Heart left ventricle (tissue), 16 donors: ENCODE measurements at regions not wholly inside any gene's neighbourhood (a gene's known extent, or its start where the extent isn't known, plus 50 kb on each side); places are given as distances from the start of the nearest gene placed in this dataset.

ENCODE experiments used
- ATAC-seq, 4 donors: fragments of 200-7000 bp; cut with Tn5 transposase; one replicate each; pipeline ENCODE4 v1.9.1; 2020 to 2022; ENCODE audit warnings: moderate library complexity in 4 of 4, mild to moderate bottlenecking in 3 of 4, moderate number of reproducible peaks in 1 of 4
- DNase-seq, 5 donors: peaks; one replicate each; pipeline ENCODE4 v3.0.0-alpha.2; 2020
- H3K27ac ChIP-seq, 12 donors: fragments of 200-600 bp; sonication (generic) in 4 of 12; one replicate each; pipeline versions ENCODE4 v1.5.0 to v1.8.0; 2016 to 2022; ENCODE audit warnings: mild to moderate bottlenecking in 2 of 12
- H3K27me3 ChIP-seq, 9 donors: fragments of 200-600 bp; sonication (generic) in 2 of 9; one replicate each; pipeline versions ENCODE4 v1.5.1 to v1.8.0; 2016 to 2022; ENCODE audit warnings: mild to moderate bottlenecking in 3 of 9
- H3K36me3 ChIP-seq, 9 donors: fragments of 200-600 bp; sonication (generic) in 2 of 9; one replicate each; pipeline versions ENCODE4 v1.5.0 to v1.8.0; 2018 to 2022; ENCODE audit warnings: mild to moderate bottlenecking in 2 of 9
- H3K4me1 ChIP-seq, 12 donors: fragments of 200-600 bp; sonication (generic) in 4 of 12; one replicate each; pipeline versions ENCODE4 v1.5.0 to v1.8.0; 2016 to 2022; ENCODE audit warnings: mild to moderate bottlenecking in 3 of 12
- H3K4me3 ChIP-seq, 12 donors: fragments of 200-600 bp; sonication (generic) in 4 of 12; one replicate each; pipeline versions ENCODE4 v1.5.0 to v1.8.0; 2017 to 2022; ENCODE audit warnings: mild to moderate bottlenecking in 9 of 12, moderate library complexity in 4 of 12
- H3K9me3 ChIP-seq, 12 donors: fragments of 200-600 bp; sonication (generic) in 4 of 12; one replicate each; pipeline versions ENCODE4 v1.5.0 to v1.8.0; 2016 to 2022; ENCODE audit warnings: mild to moderate bottlenecking in 1 of 12
- POLR2A ChIP-seq, 2 donors: fragments of 450-650 bp; IDR thresholded peaks; one replicate each; pipeline ENCODE4 v1.6.1; 2017; ENCODE audit warnings: antibody characterized with exemption in 2 of 2, mild to moderate bottlenecking in 2 of 2, moderate library complexity in 2 of 2
- WGBS, 4 donors: extraction: QIAGEN DNeasy Blood & Tissue Kit in 2 of 4; methylation state at CpG; one replicate each; pipeline versions ENCODE4 v1.1.5 to v1.1.7; 2013 to 2018; 5-methylcytosine and 5-hydroxymethylcytosine counted together
- intact Hi-C, 10 donors: fragments of 100-400 bp; cut with DNase I; formaldehyde crosslinking; loops; one replicate each; pipeline versions ENCODE4 v1.11.1 to v1.14.2; 2022
- TF ChIP-seq, protein P1 (sequence below), 12 donors: fragments of 200-600 bp; sonication (generic) in 4 of 12; IDR thresholded peaks; one replicate each; pipeline versions ENCODE4 v1.5.0 to v1.8.0; 2018 to 2022; ENCODE audit warnings: antibody characterized with exemption in 12 of 12, mild to moderate bottlenecking in 5 of 12
- donor health status: ischemic (EF 13 %, LVEDD 7.1; RV severe dilation, severe dysfunction).
- donor health status: healthy with polysubstance abuse.
- donor health status: DM: no; HTN: yes; CAD: no.
- donor health status: DM: no; HTN: no; CAD: no.
- donor health status: ischemic (EF 25% LVEDD 6.9; RV normal size, moderate dysfunction).
- donor health status: ischemic (EF 25% LVEDD 5.7; RV mildly dilated, moderate dysfunction).
- donor health status: healthy.
- donor health status: DM: yes; HTN: yes; CAD: no.
- donor health status: ischemic (EF 35%, LVEDD 5.7; RV mildly dilated, moderate dysfunction).
- donor health status: nonischemic (EF 11% LVEDD 7.7; RV severe dilation, severe dysfunction).
- donor health status: DM: yes; HTN: yes; CAD: no.
- donor health status: PGD.
- donor health status: ischemic (EF 29% LVEDD 5.4; RV normal size, mild dysfunction).
- donor health status: nonischemic (EF 23%, LVEDD 6.1; RV moderate dilation, normal function).

DNA sequence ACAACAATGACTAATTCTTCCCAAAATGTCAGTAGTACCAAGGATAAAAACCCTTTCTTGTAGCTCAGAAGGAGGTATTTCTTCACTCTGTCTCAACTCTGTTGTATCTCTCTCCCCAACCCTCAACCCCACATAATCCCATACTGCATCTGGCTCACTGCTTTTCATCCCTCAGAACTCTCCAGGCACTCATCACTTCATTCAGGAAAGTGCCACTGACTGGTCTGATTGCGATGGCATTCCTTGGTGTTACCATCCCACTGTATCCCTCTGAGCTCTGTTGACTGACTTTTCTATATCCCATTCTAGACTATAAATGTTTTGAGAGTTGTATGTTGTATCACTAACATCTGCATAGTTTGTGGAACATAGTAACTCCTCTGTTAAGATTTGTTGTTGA lies 483.5 kb upstream of the ADGRL2 start:
- DNase-seq, result no peak
- Histone ChIP-seq H3K27ac (no peak overlapping the region), H3K36me3 (no peaks in the 10 kb centered on the region), H3K27me3 (no peaks in the 10 kb centered on the region), H3K4me1 (peaks cover 0 to 28% (median 11%) of the 10 kb centered on the region in 12 donors), H3K4me3 (no peak overlapping the region), H3K9me3 (no peaks in the 10 kb centered on the region)
- intact Hi-C loops, result loop anchor here in 5 of 10 donors (10.0 kb wide), 4 partner anchors 92 to 258 kb away; no protein-coding TSS in a partner anchor
- TF ChIP-seq POLR2A (IDR thresholded peaks at IDR 0.05), result no peak
- TF ChIP-seq, protein P1, sequence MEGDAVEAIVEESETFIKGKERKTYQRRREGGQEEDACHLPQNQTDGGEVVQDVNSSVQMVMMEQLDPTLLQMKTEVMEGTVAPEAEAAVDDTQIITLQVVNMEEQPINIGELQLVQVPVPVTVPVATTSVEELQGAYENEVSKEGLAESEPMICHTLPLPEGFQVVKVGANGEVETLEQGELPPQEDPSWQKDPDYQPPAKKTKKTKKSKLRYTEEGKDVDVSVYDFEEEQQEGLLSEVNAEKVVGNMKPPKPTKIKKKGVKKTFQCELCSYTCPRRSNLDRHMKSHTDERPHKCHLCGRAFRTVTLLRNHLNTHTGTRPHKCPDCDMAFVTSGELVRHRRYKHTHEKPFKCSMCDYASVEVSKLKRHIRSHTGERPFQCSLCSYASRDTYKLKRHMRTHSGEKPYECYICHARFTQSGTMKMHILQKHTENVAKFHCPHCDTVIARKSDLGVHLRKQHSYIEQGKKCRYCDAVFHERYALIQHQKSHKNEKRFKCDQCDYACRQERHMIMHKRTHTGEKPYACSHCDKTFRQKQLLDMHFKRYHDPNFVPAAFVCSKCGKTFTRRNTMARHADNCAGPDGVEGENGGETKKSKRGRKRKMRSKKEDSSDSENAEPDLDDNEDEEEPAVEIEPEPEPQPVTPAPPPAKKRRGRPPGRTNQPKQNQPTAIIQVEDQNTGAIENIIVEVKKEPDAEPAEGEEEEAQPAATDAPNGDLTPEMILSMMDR (IDR thresholded peaks at IDR 0.05), result no peak
- peak; percentile 38 to 90 (median 79) for ATAC-seq
- 59 to 66% (median 62%) methylated on average over 1 of the region's 1 CpG for WGBS, 4 donors

DNA sequence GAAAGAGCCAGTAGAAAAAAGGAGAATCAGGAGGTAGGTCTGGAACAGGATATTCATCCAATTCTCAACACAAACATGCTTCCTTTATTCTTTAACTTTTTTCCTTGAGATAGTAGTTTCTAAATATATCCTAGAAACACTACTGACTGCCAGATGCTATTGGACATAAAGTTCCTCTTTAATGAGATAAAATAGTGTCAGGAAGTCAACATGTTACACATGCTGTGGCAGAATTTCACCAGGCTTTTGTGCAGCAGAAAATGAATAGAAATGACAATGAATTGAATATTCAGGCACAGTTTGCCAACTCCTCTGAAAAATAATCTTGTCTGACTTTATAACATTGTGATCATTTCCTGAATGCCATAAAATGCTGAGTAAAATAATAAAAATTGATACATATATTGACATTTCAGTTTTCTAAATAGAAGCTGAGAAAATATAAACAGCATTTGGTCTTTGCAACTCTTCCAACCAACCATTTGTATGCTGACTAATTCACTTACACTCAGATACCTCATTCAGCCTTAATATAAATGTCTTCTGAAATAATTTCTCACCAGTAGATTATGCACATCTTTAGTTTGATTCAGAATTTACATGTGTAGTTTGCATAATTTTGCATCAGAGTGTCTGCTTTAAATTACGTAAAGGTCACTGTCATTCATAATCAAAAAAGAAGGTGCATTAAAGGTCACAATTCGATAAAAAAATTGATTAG lies 486.1 kb upstream of the ADGRL2 start:
- no peaks in the 10 kb centered on the region for H3K36me3 ChIP-seq
- TF ChIP-seq, protein P1 (IDR thresholded peaks at IDR 0.05), result no peak
- TF ChIP-seq POLR2A (IDR thresholded peaks at IDR 0.05), result no peak
- H3K9me3 ChIP-seq, result no peaks in the 10 kb centered on the region
- WGBS, 4 donors, result 80 to 82% (median 81%) methylated on average over 2 of the region's 2 CpGs
- ATAC-seq (peak; percentile 49 to 62 (median 57)), DNase-seq (no peak)
- H3K27me3 ChIP-seq, result no peaks in the 10 kb centered on the region
- intact Hi-C loops, result loop anchor here in 8 of 10 donors (5.0 to 10.0 kb wide), 7 partner anchors 87 to 443 kb away; no protein-coding TSS in a partner anchor
- H3K27ac ChIP-seq, result peak overlapping the region in 9 of 12 donors; percentile 0 to 77 (median 36)
- peaks cover 0 to 28% (median 11%) of the 10 kb centered on the region in 12 donors for H3K4me1 ChIP-seq
- H3K4me3 ChIP-seq, result no peak overlapping the region

DNA sequence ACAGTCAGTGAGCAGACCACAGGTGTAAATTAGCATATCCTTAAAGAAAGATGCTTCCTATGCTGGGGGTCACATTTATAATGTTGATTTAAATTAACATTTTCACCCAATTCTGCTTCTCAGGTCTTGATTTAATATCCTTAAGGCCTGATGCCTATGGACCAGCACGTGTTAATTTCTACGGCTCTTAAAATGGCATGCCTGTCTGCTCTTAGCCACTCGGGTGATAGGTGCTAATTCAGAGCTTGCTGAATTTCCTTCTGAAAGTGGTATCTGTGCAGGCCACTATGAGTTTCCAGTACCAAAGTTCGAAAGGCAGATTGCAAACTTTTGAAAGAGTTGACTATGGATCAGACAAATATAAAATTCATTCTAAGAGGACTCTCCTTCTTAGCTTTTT lies 487.4 kb upstream of the ADGRL2 start:
- no peaks in the 10 kb centered on the region for H3K36me3 ChIP-seq
- DNase-seq, result no peak
- peaks cover 0 to 28% (median 11%) of the 10 kb centered on the region in 12 donors for H3K4me1 ChIP-seq
- no peak overlapping the region for H3K4me3 ChIP-seq
- intact Hi-C loops, result loop anchor here in 8 of 10 donors (5.0 to 10.0 kb wide), 7 partner anchors 86 to 444 kb away; no protein-coding TSS in a partner anchor
- WGBS, 4 donors, result 51 to 67% (median 55%) methylated on average over 4 of the region's 4 CpGs
- no peak for TF ChIP-seq POLR2A (IDR thresholded peaks at IDR 0.05)
- TF ChIP-seq, protein P1 (IDR thresholded peaks at IDR 0.05), result no peak
- ATAC-seq, result peak in 2 of 4 donors; percentile 47 to 68
- no peaks in the 10 kb centered on the region for H3K9me3 ChIP-seq
- H3K27me3 ChIP-seq, result no peaks in the 10 kb centered on the region
- H3K27ac ChIP-seq, result peak overlapping the region in 8 of 12 donors; percentile 2 to 77 (median 36)

DNA sequence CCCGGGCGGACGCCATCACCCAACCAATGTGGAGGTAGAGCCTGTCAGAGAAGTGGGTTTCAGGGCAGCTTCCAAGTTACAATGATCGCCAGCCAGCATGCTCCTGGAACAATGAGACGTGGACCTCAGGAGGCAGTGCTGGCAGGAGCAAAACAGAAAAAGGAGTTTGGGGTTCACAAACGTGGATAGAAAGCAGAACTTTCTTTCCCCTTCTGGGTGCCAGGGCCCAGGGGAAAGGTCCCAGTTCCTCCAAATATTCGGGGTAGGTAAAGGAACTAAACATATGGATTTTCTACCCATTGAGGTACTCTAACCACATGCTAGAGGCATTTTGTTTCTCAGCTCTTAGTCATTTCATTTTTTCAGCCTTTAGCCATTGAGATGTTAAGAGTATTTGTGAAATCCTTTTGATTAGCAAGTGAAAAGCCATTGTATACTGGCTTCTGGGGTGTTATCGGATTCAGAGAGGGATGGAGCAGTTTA lies 488.4 kb upstream of the ADGRL2 start:
- 90 to 92% (median 92%) methylated on average over 8 of the region's 8 CpGs for WGBS, 4 donors
- DNase-seq (no peak), ATAC-seq (no peak)
- intact Hi-C loops, result loop anchor here in 8 of 10 donors (5.0 to 10.0 kb wide), 7 partner anchors 85 to 445 kb away; no protein-coding TSS in a partner anchor
- H3K27ac ChIP-seq, result peak overlapping the region in 1 of 12 donors; percentile 57
- H3K36me3 ChIP-seq, result no peaks in the 10 kb centered on the region
- no peak overlapping the region for H3K4me3 ChIP-seq
- no peaks in the 10 kb centered on the region for H3K27me3 ChIP-seq
- H3K9me3 ChIP-seq, result no peaks in the 10 kb centered on the region
- TF ChIP-seq, protein P1 (IDR thresholded peaks at IDR 0.05), result no peak
- no peak for TF ChIP-seq POLR2A (IDR thresholded peaks at IDR 0.05)
- peaks cover 0 to 28% (median 11%) of the 10 kb centered on the region in 12 donors for H3K4me1 ChIP-seq
